ENCODE measurements at regions not wholly inside any gene's neighbourhood (a gene's known extent, or its start where the extent isn't known, plus 50 kb on each side); places are given as distances from the start of the nearest gene placed in this dataset.
"Not testable (repeated sequence)": the region's sequence is repeated elsewhere in the genome, so short reads cannot be mapped to it uniquely, and the experiment has no call there.

DNA sequence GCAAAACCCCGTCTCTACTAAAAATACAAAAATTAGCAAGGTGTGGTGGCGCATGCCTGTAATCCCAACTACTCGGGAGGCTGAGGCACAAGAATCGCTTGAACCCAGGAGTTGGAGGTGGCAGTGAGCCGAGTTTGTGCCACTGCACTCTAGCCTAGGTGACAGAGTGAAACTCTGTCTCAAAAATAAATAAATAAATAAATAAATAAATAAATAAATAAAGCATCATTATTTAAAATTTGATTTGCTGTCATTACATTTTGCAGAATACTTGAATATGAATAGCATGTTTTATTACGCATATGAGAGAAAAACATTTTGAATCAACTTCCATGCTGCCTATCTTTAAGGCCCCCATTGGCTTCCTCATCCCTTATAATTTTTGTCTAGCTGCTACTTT is 53.4 kb upstream of the MED14 start:
- not testable (repeated sequence) for H3K27ac Mint-ChIP-seq; H3K36me3 Mint-ChIP-seq; H3K4me3 Mint-ChIP-seq; H3K9me3 Mint-ChIP-seq; H3K27me3 Mint-ChIP-seq; ATAC-seq (ENCODE audit: low read depth); DNase-seq (ENCODE audit: low spot score in 2 of 2); H3K4me1 Mint-ChIP-seq

- H3K27ac Mint-ChIP-seq = no peak overlapping the region
- no peaks in the 10 kb centered on the region for H3K27me3 Mint-ChIP-seq
- no peaks in the 10 kb centered on the region for H3K36me3 Mint-ChIP-seq
- H3K9me3 Mint-ChIP-seq = no peaks in the 10 kb centered on the region
- H3K4me1 Mint-ChIP-seq = peaks cover 2% of the 10 kb centered on the region
- ATAC-seq (ENCODE audit: low read depth) (no peak), DNase-seq (ENCODE audit: low spot score in 2 of 2) (no peak)
- no peak overlapping the region for H3K4me3 Mint-ChIP-seq
These were observed 57.1 kb upstream of the MED14 start for GRCh38 chrX:40792433-40792832.

GRCh38 chrX:40794829-40795130 is 59.4 kb upstream of the MED14 start:
- not testable (repeated sequence) for H3K9me3 Mint-ChIP-seq

GRCh38 chrX:40799745-40800144 is 64.4 kb upstream of the MED14 start:
- H3K36me3 Mint-ChIP-seq; H3K4me3 Mint-ChIP-seq; H3K27me3 Mint-ChIP-seq; H3K4me1 Mint-ChIP-seq; ATAC-seq (ENCODE audit: low read depth); H3K27ac Mint-ChIP-seq; DNase-seq (ENCODE audit: low spot score in 2 of 2); H3K9me3 Mint-ChIP-seq: not testable (repeated sequence)

More at GRCh38 chrX:40794829-40795130, 59.4 kb upstream of the MED14 start:
- not testable (repeated sequence) for DNase-seq (ENCODE audit: low spot score in 2 of 2); H3K27me3 Mint-ChIP-seq; H3K4me3 Mint-ChIP-seq; H3K36me3 Mint-ChIP-seq; H3K4me1 Mint-ChIP-seq; H3K27ac Mint-ChIP-seq; ATAC-seq (ENCODE audit: low read depth)

DNA sequence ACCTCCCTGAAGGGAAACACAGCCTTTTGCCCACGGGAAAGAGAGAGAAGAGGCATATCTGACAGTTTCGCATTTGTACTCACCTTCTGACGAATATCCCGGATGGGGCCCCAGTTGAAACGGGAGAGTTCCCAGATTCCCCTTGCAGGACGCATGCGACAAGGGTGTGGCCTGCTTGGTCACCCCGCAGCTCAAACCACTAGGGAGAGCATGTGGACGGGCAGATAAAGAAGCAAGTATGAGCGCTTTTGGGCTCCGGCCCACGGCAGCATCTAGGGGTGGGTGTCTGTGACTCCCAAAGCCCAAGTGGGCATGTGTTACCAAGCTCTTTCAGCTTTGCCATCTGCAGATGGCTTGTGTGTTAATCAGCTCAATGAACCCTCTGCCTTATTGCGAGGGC is 70.1 kb upstream of the MED14 start:
- Mint-ChIP-seq H3K27me3 (no peaks in the 10 kb centered on the region), H3K9me3 (no peaks in the 10 kb centered on the region), H3K36me3 (no peaks in the 10 kb centered on the region), H3K4me3 (no peak overlapping the region), H3K4me1 (no peaks in the 10 kb centered on the region), H3K27ac (no peak overlapping the region)
- ATAC-seq (ENCODE audit: low read depth) (no peak), DNase-seq (ENCODE audit: low spot score in 2 of 2) (no peak)

GRCh38 chrX:40806513-40807220 is 71.3 kb upstream of the MED14 start:
- Mint-ChIP-seq H3K4me3 (no peak overlapping the region), H3K27me3 (no peaks in the 10 kb centered on the region), H3K36me3 (no peaks in the 10 kb centered on the region), H3K27ac (no peak overlapping the region), H3K4me1 (no peaks in the 10 kb centered on the region), H3K9me3 (no peaks in the 10 kb centered on the region)
- no peak for ATAC-seq (ENCODE audit: low read depth)
- no peak for DNase-seq (ENCODE audit: low spot score in 2 of 2)

DNA sequence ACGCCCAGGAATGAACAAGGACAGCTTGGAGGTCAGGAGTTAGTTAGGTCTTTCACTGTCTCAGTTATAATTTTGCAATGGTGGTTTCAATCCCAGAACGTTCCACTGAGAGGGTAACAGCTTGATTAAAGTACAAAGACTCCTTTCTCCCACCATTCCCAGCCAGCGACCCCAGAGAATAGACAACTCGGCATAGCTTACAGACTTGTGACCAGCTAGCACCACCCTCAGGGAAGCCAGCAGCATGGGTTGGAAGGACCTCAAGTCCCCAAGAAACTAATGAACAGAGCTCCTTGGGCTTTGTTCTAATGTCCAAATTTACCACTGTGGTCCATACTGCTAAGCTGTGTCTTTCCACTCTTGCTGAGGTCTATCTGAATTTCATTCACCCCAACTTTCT is 72.0 kb upstream of the MED14 start:
- H3K9me3 Mint-ChIP-seq = no peaks in the 10 kb centered on the region
- H3K27ac Mint-ChIP-seq = no peak overlapping the region
- DNase-seq (ENCODE audit: low spot score in 2 of 2) = no peak
- no peak for ATAC-seq (ENCODE audit: low read depth)
- H3K36me3 Mint-ChIP-seq = no peaks in the 10 kb centered on the region
- no peaks in the 10 kb centered on the region for H3K4me1 Mint-ChIP-seq
- no peaks in the 10 kb centered on the region for H3K27me3 Mint-ChIP-seq
- H3K4me3 Mint-ChIP-seq = no peak overlapping the region

DNA sequence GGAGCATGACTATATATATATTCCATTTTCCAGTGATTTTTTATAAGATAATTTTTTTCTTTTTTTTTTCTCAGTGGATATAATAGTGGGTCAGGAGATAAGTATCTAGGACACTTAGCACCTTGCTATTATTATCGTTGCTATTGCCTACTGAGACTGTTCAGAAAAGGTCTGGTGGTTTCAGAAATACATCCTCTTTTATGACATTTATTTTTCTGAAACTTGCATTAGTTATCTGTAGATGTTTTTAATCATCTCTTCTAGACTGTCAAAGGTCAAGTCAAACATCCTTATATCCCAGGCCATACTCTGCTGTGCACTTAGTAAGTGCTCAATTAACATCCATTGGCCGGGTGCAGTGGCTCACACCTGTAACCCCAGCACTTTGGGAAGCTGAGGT is 72.9 kb upstream of the MED14 start:
- H3K4me3 Mint-ChIP-seq = no peak overlapping the region
- H3K27me3 Mint-ChIP-seq = no peaks in the 10 kb centered on the region
- no peak overlapping the region for H3K27ac Mint-ChIP-seq
- no peaks in the 10 kb centered on the region for H3K36me3 Mint-ChIP-seq
- H3K4me1 Mint-ChIP-seq = no peaks in the 10 kb centered on the region
- ATAC-seq (ENCODE audit: low read depth) = no peak
- no peak for DNase-seq (ENCODE audit: low spot score in 2 of 2)
- no peaks in the 10 kb centered on the region for H3K9me3 Mint-ChIP-seq

DNA sequence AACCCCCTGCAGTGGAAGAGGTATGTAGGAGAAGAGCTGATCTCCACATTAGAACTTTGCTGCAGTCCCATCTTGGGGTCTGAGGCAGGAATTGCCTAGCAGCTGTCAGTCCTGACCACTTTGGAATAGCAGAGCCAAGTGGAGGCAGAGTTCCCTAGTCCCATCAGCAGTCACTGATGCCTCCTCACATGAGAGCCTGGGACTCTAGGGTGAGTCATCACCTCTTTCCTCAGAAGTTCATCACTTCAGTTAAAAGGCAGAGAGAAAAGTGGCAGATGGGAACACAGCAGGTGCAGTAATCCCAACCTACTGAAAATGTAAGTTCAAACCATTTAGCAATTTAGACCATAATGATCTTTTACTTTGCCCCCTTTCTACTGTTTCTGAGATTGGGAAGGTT is 73.9 kb upstream of the MED14 start:
- ATAC-seq (ENCODE audit: low read depth) = no peak
- H3K27me3 Mint-ChIP-seq = no peaks in the 10 kb centered on the region
- no peak overlapping the region for H3K27ac Mint-ChIP-seq
- H3K4me3 Mint-ChIP-seq = no peak overlapping the region
- no peaks in the 10 kb centered on the region for H3K9me3 Mint-ChIP-seq
- no peak for DNase-seq (ENCODE audit: low spot score in 2 of 2)
- H3K36me3 Mint-ChIP-seq = no peaks in the 10 kb centered on the region
- no peaks in the 10 kb centered on the region for H3K4me1 Mint-ChIP-seq

GRCh38 chrX:40815045-40815444 is 79.7 kb upstream of the MED14 start:
- not testable (repeated sequence) for H3K27ac Mint-ChIP-seq; H3K9me3 Mint-ChIP-seq; H3K4me1 Mint-ChIP-seq; H3K4me3 Mint-ChIP-seq; ATAC-seq (ENCODE audit: low read depth); H3K27me3 Mint-ChIP-seq; DNase-seq (ENCODE audit: low spot score in 2 of 2); H3K36me3 Mint-ChIP-seq

- Mint-ChIP-seq H3K27me3 (no peaks in the 10 kb centered on the region), H3K4me3 (no peak overlapping the region), H3K27ac (no peak overlapping the region), H3K4me1 (no peaks in the 10 kb centered on the region), H3K36me3 (no peaks in the 10 kb centered on the region), H3K9me3 (no peaks in the 10 kb centered on the region)
- DNase-seq (ENCODE audit: low spot score in 2 of 2) (no peak), ATAC-seq (ENCODE audit: low read depth) (no peak)
These were observed 81.6 kb upstream of the MED14 start for GRCh38 chrX:40816906-40817305.

GRCh38 chrX:40818236-40818635 is 82.9 kb upstream of the MED14 start:
- Mint-ChIP-seq H3K27me3 (no peaks in the 10 kb centered on the region), H3K27ac (no peak overlapping the region), H3K4me1 (no peaks in the 10 kb centered on the region), H3K36me3 (no peaks in the 10 kb centered on the region), H3K9me3 (no peaks in the 10 kb centered on the region), H3K4me3 (no peak overlapping the region)
- ATAC-seq (ENCODE audit: low read depth) (no peak), DNase-seq (ENCODE audit: low spot score in 2 of 2) (no peak)

GRCh38 chrX:40821780-40822179 is 86.4 kb upstream of the MED14 start:
- ATAC-seq (ENCODE audit: low read depth) = no peak
- Mint-ChIP-seq H3K27me3 (no peaks in the 10 kb centered on the region), H3K4me1 (no peaks in the 10 kb centered on the region), H3K27ac (no peak overlapping the region), H3K4me3 (no peak overlapping the region), H3K36me3 (no peaks in the 10 kb centered on the region), H3K9me3 (peaks cover 3% of the 10 kb centered on the region)
- no peak for DNase-seq (ENCODE audit: low spot score in 2 of 2)

GRCh38 chrX:40827331-40827730 is 92.0 kb upstream of the MED14 start:
- Mint-ChIP-seq H3K4me1 (no peaks in the 10 kb centered on the region), H3K27me3 (peaks cover 1% of the 10 kb centered on the region), H3K9me3 (peaks cover 3% of the 10 kb centered on the region), H3K27ac (no peak overlapping the region), H3K36me3 (no peaks in the 10 kb centered on the region), H3K4me3 (no peak overlapping the region)
- DNase-seq (ENCODE audit: low spot score in 2 of 2) = no peak
- ATAC-seq (ENCODE audit: low read depth) = no peak

GRCh38 chrX:40831750-40832149 is 96.4 kb upstream of the MED14 start:
- Mint-ChIP-seq H3K9me3 (no peaks in the 10 kb centered on the region), H3K27ac (no peak overlapping the region), H3K36me3 (no peaks in the 10 kb centered on the region), H3K4me3 (no peak overlapping the region), H3K4me1 (no peaks in the 10 kb centered on the region), H3K27me3 (peaks cover 1% of the 10 kb centered on the region)
- DNase-seq (ENCODE audit: low spot score in 2 of 2) = no peak
- no peak for ATAC-seq (ENCODE audit: low read depth)
